Cardiac fibroblast (primary cell): ENCODE measurements at regions not wholly inside any gene's neighbourhood (a gene's known extent, or its start where the extent isn't known, plus 50 kb on each side); places are given as distances from the start of the nearest gene placed in this dataset.

ENCODE experiments used
- DNase-seq, 2 donors: peaks; one replicate each; pipeline versions ENCODE4 v3.0.0 to v3.0.0-alpha.2; 2010; ENCODE audit warnings: low read depth in 2 of 2
- H3K4me3 ChIP-seq, 2 donors: replicated peaks in 1 of 2; 1 replicate in 1 of 2; 2 replicates in 1 of 2; pipeline ENCODE4 v1.5.1; 2011; ENCODE audit warnings: low read depth in 2 of 2, low read length in 2 of 2, mild to moderate bottlenecking in 2 of 2, moderate library complexity in 1 of 2
- TF ChIP-seq, protein P1 (sequence below): IDR thresholded peaks from one replicate; pipeline ENCODE4 v1.5.1; 2011; ENCODE audit warnings: low read depth, mild to moderate bottlenecking, low read length, inconsistent platforms

DNA sequence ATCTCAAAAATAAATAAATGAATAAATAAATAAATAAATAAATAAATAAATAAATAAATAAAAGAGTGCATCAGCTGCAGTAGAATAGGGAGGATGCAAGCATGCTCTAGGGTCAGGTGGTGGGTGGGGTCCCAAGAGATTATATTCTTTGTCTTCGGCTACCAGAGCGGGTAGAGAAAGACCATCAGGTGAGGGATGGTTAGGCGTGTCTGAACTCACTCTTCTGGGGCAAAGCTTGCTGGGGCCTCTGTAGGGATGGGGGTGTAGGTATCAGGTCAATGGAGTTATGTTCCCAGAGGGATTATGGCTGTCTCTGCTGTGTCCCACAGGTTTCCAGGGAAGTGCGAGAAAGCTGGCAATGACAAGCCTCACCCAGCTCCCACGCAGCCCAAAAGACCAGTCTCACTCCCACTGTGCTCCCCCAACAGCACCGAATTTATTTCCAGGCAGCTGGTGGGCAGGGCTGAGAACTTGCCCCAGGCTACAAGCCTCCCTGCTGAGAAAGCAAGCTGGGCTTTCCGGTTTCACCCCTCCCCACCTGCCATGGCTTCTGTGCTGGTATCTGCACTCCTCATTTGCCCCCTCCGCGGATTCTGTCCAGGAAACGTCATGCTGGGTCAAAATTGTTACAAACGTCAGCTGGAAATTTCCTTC lies 180.8 kb downstream of the LURAP1L start:
- TF ChIP-seq, protein P1, sequence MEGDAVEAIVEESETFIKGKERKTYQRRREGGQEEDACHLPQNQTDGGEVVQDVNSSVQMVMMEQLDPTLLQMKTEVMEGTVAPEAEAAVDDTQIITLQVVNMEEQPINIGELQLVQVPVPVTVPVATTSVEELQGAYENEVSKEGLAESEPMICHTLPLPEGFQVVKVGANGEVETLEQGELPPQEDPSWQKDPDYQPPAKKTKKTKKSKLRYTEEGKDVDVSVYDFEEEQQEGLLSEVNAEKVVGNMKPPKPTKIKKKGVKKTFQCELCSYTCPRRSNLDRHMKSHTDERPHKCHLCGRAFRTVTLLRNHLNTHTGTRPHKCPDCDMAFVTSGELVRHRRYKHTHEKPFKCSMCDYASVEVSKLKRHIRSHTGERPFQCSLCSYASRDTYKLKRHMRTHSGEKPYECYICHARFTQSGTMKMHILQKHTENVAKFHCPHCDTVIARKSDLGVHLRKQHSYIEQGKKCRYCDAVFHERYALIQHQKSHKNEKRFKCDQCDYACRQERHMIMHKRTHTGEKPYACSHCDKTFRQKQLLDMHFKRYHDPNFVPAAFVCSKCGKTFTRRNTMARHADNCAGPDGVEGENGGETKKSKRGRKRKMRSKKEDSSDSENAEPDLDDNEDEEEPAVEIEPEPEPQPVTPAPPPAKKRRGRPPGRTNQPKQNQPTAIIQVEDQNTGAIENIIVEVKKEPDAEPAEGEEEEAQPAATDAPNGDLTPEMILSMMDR = no peak
- no peak for DNase-seq
- H3K4me3 ChIP-seq = no peak overlapping the region

DNA sequence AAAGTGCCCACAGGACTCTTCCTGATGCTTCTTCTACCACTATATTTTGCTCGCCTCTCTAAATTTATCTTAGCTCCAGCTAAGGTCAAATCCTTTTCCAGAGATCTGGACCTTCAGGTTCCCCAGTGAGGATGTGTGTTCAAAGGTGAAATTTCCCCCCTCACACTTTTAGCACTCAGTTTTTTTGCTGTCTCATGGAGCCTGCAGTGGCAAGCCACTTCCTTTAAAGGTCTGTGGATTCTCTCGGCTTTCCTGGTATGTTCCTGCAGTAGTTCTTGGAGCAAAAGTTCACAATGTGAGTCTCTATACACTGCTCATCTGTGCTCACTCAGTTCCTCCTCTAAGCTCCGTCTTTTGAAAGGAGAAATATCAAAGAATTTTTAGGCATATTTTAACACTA lies 181.4 kb downstream of the LURAP1L start:
- H3K4me3 ChIP-seq = no peak overlapping the region
- TF ChIP-seq, protein P1 = no peak
- DNase-seq = peak; percentile 22 to 43

DNA sequence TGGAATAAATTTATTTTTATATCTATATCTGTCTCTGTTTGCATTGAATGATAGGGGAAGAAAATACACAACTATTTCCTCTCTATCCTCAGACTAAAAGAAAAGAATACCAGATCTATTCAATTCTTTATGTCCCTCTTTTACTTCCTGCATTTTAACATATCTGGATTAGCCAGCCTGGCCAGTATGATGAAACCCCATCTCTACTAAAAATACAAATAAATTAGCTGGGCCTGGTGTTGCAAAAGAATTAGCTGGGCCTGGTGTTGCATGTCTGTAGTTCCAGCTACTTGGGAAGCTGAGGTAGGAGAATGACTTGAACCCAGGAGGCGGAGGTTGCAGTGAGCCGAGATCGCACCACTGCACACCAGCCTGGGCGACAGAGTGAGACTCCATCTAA lies 182.0 kb downstream of the LURAP1L start:
- peak; percentile 41 to 48 for DNase-seq
- TF ChIP-seq, protein P1 = no peak
- H3K4me3 ChIP-seq = no peak overlapping the region

DNA sequence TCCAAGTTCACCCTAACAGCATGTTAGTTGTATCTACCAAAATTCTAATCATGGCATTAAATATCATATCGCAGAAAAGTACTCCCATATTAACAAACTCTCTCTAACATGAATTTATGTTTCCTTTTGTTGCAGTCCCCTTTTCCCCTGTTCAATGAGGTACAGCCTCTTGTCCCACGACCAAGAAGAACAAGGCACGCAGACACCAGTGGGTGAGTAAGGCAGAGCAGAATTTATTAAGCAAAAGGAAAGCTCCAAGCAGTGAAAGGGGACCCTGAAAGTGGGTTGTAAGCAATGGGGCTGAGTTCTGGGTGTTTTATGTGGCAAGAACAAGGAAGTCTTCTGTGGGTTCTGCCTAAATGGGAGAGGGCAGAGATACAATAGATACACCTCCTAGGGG lies 183.5 kb downstream of the LURAP1L start:
- TF ChIP-seq, protein P1 = no peak
- H3K4me3 ChIP-seq = no peak overlapping the region
- DNase-seq = no peak

DNA sequence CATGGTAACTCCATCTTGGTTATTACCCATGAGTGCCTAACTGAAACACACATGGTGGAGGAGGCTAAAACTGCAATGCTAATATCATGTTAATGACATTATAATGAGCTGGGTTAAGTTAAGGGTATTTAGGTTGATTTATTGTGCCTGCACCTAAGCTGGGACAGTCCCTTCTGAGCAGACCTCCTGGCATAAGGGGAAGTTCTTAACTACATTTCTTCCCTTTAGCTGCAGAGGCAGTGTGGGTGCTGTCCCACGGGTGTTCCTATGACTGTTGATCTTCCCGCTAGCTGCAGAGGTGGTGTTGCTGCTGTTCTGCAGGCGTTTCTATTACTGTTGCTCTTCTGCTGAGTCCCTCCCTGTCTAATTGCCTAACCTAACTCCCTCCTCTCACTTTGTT lies 183.9 kb downstream of the LURAP1L start:
- H3K4me3 ChIP-seq = no peak overlapping the region
- no peak for DNase-seq
- TF ChIP-seq, protein P1 = no peak

DNA sequence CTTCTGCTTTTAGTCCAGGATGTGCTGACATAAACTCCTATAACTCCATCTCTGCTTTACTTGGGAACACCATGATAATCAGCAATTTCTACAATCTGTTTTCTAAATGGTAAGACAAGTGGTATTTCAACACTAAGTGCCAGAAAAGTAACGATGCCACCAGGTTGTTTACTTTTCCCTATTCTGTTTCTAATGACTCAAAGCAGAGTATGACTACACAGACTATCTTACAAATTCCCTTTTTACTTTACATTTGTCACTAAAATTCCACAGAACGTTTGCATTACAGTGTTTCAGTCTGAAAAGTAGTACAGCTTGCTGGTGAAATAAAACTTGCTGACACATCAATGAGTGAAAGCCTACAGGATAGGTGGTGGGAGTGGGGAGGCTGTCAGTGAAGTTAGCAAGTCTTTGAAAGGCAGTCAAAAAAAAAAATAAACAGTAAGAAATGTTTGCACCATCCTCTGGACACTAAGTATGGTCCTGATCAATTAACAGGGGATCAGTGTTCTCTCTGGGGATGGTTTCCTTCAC lies 186.5 kb downstream of the LURAP1L start:
- no peak overlapping the region for H3K4me3 ChIP-seq
- TF ChIP-seq, protein P1 = no peak
- peak; percentile 11 to 57 for DNase-seq

DNA sequence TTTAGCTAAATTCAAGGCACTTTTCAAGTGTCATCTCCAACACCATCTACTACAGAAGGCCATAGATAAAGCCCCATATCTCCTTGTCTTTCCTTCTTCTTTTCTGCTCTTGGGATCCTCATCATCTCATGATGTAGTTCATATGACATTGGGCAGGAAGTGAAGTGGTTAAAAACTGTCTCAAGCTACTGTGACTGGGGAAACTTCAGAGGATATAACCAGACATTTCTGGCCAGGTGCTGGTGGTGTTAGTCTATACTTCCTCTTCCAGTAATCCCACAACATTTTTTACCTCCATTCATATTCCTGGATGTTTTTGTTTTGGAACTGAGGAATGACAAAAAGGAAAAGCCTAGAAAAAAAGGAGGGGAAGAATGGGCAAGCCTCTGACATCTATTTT lies 188.7 kb downstream of the LURAP1L start:
- TF ChIP-seq, protein P1 = no peak
- no peak for DNase-seq
- H3K4me3 ChIP-seq = no peak overlapping the region
